HUES6 (cell line): ENCODE measurements at regions not wholly inside any gene's neighbourhood (a gene's known extent, or its start where the extent isn't known, plus 50 kb on each side); places are given as distances from the start of the nearest gene placed in this dataset.

Experiments
- H3K27ac ChIP-seq: 2 replicates; pipeline ENCODE4 v1.7.0; 2013; ENCODE audit warnings: low read depth, mild to moderate bottlenecking, low read length, inconsistent platforms
- H3K27me3 ChIP-seq: 2 replicates; pipeline ENCODE4 v1.6.1; 2013; ENCODE audit warnings: low read length; ENCODE audit not compliant: control insufficient read depth, insufficient read depth
- H3K36me3 ChIP-seq: 2 replicates; pipeline ENCODE4 v1.6.1; 2013; ENCODE audit warnings: low read length; ENCODE audit not compliant: control insufficient read depth, insufficient read depth
- H3K4me1 ChIP-seq: 2 replicates; pipeline ENCODE4 v1.6.1; 2013; ENCODE audit warnings: low read length; ENCODE audit not compliant: control insufficient read depth, insufficient read depth
- H3K4me3 ChIP-seq: 2 replicates; pipeline ENCODE4 v1.5.1; 2013; ENCODE audit warnings: low read depth, low read length
- H3K9ac ChIP-seq: one replicate; pipeline ENCODE4 v1.6.1; 2013; ENCODE audit warnings: mild to moderate bottlenecking, low read length
- H3K9me3 ChIP-seq: 2 replicates; pipeline ENCODE4 v1.6.1; 2013; ENCODE audit warnings: low read depth, low read length; ENCODE audit not compliant: control insufficient read depth, insufficient read depth

DNA sequence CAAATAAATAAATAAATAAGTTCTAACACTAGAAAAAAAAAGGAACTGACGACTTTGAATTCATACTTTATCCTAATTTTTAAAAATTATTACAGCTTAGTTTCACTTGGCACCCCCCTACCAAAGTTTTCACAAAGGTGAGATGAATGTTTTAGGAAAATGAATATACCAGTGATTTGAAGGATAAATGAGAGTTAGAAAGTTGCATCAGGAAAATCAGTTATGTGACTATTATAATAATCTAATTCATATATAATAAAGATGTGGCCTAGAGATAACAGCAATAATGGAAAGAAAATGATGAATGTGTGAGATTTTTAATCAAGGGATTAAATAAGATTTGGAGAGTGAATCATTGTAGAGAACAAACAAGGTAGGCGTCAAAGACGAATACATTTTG, 103.0 kb upstream of the RAP1B start:
- Histone ChIP-seq H3K27ac (no peak overlapping the region), H3K4me1 (no peaks in the 10 kb centered on the region), H3K9me3 (no peaks in the 10 kb centered on the region), H3K9ac (no peak overlapping the region), H3K36me3 (no peaks in the 10 kb centered on the region), H3K4me3 (no peak overlapping the region), H3K27me3 (no peaks in the 10 kb centered on the region)

DNA sequence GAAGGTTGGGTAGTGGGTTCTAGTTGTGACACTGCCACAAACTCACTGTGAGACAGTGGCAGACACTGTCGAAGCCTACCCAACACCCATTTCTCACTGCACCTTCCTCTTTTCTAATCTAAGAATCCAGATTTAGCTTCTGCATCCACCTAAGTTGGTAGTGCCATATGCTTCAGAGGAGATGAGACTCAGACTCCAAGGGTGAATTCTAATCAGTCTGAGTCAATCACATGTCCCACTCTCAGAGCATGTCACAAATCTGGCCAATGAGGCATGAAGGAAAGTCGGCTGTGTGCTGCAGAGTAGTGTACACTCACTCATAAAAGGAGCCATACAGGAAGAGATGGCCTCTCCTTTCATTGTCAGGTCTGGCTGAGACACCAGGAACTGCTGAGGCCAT, 102.1 kb upstream of the RAP1B start:
- Histone ChIP-seq H3K9ac (no peak overlapping the region), H3K9me3 (no peaks in the 10 kb centered on the region), H3K4me1 (no peaks in the 10 kb centered on the region), H3K36me3 (no peaks in the 10 kb centered on the region), H3K27me3 (no peaks in the 10 kb centered on the region), H3K4me3 (no peak overlapping the region), H3K27ac (no peak overlapping the region)

DNA sequence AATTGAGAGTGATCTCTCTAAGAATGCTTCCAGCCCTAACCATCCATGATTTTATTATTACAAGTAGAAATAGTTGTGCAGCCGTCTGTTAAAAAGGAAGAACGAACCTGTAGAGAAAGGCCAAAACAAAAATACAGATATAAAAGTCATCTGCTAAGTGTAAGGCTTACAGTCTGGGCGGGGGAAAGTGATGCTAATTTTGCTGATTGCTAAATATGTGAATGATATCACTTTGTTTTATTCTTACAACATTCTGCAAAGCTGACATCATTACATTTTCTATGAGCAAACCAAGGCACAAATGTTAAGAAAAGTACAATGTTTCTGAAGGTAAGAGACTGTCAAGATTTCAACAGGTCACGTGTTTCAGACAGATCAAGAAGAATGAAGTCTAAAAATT, 101.5 kb upstream of the RAP1B start:
- Histone ChIP-seq H3K36me3 (no peaks in the 10 kb centered on the region), H3K27ac (no peak overlapping the region), H3K9me3 (no peaks in the 10 kb centered on the region), H3K9ac (no peak overlapping the region), H3K27me3 (no peaks in the 10 kb centered on the region), H3K4me1 (no peaks in the 10 kb centered on the region), H3K4me3 (no peak overlapping the region)

DNA sequence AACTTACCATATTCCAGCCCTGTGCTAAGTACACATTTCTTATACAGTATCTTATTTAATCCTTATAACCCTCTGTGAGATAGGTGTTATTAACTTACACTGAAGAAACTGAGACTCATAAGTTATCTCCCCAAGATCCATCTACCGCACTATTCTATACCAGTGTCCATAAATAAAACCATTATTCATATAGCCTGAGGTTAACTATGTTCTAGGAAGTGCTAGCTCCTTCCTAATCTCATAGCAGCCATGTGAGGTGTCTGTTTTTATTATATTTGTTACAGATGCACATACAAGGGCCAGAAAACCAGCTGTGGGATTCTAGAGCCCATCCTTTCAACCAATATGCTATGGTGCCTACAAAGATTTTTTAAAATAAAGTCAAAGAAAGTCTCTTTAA, 100.3 kb upstream of the RAP1B start:
- no peaks in the 10 kb centered on the region for H3K9me3 ChIP-seq
- H3K27me3 ChIP-seq, result no peaks in the 10 kb centered on the region
- no peaks in the 10 kb centered on the region for H3K36me3 ChIP-seq
- H3K4me1 ChIP-seq, result no peaks in the 10 kb centered on the region
- H3K9ac ChIP-seq, result no peak overlapping the region
- H3K27ac ChIP-seq, result no peak overlapping the region
- no peak overlapping the region for H3K4me3 ChIP-seq

DNA sequence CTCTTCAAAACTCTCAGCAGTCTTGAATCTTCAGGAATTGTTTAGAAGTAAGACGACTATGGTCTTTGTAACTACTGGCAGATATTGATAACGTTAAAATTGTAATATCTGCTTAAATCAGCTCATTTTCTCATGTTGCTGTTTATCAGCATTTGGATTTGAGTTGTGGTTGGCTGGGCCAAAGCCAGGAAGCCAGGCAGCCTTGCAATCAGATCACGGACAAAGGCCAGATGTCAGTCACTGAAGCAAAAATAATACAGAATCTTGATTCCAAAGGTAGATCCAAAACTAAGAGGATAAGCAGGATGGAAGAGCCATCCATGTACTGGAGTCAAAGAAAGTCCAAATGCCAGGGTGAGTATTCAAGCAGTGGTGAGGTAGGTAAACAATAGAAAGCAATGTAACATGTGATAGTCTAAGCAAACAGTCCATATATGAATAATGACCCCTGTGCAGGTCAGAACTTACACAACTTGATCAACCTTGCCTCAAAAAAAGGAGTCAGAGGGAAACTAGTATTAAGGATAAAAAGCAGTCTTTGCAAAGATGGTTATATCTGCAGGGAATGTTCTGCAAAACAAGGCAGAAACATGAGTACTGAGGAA, 95.8 kb upstream of the RAP1B start:
- Histone ChIP-seq H3K27ac (no peak overlapping the region), H3K9me3 (no peaks in the 10 kb centered on the region), H3K4me3 (no peak overlapping the region), H3K9ac (no peak overlapping the region), H3K36me3 (no peaks in the 10 kb centered on the region), H3K27me3 (no peaks in the 10 kb centered on the region), H3K4me1 (no peaks in the 10 kb centered on the region)

DNA sequence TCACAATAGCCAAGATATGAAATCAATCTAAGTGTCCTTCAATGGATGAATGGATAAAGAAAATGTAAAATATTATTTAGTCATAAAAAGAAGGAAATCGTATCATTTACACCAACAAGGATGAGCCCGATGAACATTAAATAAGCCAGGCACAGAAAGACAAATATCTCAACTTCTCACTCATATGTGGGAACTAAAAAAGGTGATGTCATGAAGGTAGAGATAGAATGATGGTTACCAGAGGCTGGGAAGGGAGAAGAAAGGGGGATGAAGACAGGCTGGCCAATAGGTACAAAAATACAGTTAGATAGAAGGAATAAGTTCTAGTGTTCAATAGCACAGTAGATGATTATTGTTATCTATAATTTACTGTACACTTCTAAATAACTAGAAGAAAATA, 94.9 kb upstream of the RAP1B start:
- H3K9me3 ChIP-seq, result no peaks in the 10 kb centered on the region

DNA sequence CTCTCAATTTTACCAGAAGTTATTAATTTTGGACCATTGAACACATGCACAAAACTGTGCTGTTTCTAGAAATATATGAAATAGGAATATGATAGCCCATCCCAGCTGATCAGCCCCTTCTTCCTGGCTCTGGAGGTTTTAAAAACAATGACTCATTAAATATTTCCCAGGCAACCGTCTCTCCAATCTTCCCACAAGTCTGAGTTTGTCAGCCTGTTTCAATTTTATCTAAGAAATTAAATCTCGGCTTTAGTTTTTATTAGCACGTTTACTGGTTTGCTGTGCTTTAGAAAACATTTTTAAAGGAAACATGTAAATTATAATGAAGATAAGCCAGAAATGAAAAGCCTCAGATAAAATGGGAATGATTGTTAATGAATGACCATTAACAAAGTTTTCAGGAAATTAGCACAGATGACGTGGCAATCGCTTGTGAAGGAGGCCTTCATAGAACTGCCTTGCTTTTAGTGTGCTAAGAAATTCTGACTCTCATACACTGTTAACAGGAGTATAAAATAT, 89.3 kb upstream of the RAP1B start:
- Histone ChIP-seq H3K27ac (no peak overlapping the region), H3K36me3 (no peaks in the 10 kb centered on the region), H3K4me1 (no peaks in the 10 kb centered on the region), H3K27me3 (no peaks in the 10 kb centered on the region), H3K9me3 (peaks cover 7% of the 10 kb centered on the region), H3K9ac (no peak overlapping the region), H3K4me3 (no peak overlapping the region)

More for the DNA sequence above, 94.9 kb upstream of the RAP1B start:
- Histone ChIP-seq H3K36me3 (no peaks in the 10 kb centered on the region), H3K4me3 (no peak overlapping the region), H3K9ac (no peak overlapping the region), H3K4me1 (no peaks in the 10 kb centered on the region), H3K27ac (no peak overlapping the region), H3K27me3 (no peaks in the 10 kb centered on the region)

DNA sequence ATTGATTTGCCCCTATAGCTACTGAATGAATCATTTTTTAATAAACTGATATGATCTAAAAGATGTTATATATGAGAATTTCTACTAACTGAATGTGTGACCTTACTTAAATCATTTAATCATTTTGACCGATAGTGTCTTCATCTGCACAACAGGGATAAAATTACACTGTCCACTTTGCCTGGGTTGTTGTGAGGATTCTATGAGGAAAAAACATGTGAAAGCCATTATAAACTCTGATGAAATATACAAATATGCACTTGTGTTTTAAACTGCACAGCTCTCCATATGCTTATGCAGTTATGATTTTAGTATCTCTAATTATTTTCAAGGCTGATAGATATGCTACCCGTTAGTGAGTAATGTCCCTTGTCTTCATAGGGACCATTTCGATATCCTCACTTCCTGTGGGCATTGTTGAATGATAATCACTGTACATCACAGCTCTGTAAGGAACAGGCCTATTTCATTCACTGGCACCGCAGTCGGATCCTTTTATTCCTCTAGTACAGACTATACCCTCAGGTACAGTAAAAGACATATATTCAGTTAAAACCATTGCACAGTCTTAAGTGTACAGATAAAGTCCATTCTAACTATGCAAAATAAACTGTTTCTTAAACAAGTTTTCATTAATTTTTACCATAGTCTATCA, 88.7 kb upstream of the RAP1B start:
- H3K27ac ChIP-seq, result no peak overlapping the region
- no peaks in the 10 kb centered on the region for H3K27me3 ChIP-seq
- H3K9me3 ChIP-seq, result peaks cover 12% of the 10 kb centered on the region
- no peaks in the 10 kb centered on the region for H3K4me1 ChIP-seq
- H3K36me3 ChIP-seq, result no peaks in the 10 kb centered on the region
- no peak overlapping the region for H3K4me3 ChIP-seq
- no peak overlapping the region for H3K9ac ChIP-seq

DNA sequence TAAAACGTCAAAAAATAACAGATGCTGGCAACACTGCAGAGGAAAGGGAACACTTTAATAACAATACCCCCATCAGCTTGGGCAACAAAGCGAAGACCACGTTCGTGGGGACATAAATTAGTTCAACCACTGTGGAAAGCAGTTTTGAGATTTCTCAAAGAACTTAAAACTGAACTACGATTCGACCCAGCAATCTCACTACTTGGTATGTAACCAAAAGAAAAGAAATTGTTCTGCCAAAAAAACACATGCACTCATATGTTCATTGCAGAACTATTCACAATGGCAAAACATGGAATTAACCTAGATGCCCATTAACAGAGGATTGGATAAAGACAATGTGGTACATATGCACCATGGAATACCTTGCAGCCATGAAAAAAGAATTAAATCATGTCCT, 81.2 kb upstream of the RAP1B start:
- no peaks in the 10 kb centered on the region for H3K36me3 ChIP-seq
- H3K27me3 ChIP-seq, result no peaks in the 10 kb centered on the region
- no peaks in the 10 kb centered on the region for H3K4me1 ChIP-seq
- H3K4me3 ChIP-seq, result no peak overlapping the region
- peaks cover 12% of the 10 kb centered on the region for H3K9me3 ChIP-seq
- H3K9ac ChIP-seq, result no peak overlapping the region
- H3K27ac ChIP-seq, result no peak overlapping the region

DNA sequence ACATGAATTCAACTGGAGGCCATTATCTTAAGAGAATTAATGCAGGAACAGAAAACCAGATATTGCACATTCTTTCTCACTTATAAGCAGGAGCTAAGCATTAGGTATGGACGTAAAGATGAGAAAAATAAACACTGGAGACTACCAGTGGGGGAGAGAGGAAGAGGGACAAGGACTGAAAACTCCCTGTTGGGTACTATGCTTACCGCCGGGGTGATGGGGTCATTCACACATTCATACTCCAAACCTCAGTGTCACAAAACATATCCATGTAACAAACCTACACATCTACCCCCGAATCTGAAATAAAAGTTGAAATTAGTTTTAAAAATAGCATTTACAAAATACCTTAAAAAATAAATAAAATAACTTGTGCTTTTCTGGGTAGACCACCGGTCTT, 80.8 kb upstream of the RAP1B start:
- Histone ChIP-seq H3K9me3 (peaks cover 9% of the 10 kb centered on the region), H3K27me3 (no peaks in the 10 kb centered on the region), H3K4me1 (no peaks in the 10 kb centered on the region), H3K36me3 (no peaks in the 10 kb centered on the region), H3K9ac (no peak overlapping the region), H3K27ac (no peak overlapping the region), H3K4me3 (no peak overlapping the region)

DNA sequence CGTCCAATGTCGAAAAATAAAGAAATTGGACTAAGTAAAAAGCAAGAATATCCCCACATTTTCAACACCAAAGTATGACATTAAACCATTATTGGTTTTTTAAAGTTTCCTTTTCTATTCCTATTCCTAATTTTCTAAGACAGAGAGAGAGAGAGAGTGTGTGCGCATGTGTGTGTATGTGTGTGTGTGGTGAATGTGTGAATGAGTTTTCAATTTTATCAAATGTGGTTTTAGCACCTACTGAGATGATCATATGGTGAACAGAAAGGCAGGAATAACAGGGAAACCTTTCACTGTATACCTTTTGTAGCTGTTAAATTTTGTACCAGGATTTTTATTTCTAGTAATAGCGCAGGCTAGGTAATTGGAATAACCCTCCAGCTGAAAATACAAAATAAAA, 80.4 kb upstream of the RAP1B start:
- Histone ChIP-seq H3K27ac (no peak overlapping the region), H3K9ac (no peak overlapping the region), H3K4me1 (no peaks in the 10 kb centered on the region), H3K4me3 (no peak overlapping the region), H3K9me3 (peaks cover 5% of the 10 kb centered on the region), H3K27me3 (no peaks in the 10 kb centered on the region), H3K36me3 (no peaks in the 10 kb centered on the region)
